Karpas-422 (cell line): ENCODE measurements at regions not wholly inside any gene's neighbourhood (a gene's known extent, or its start where the extent isn't known, plus 50 kb on each side); places are given as distances from the start of the nearest gene placed in this dataset.

ENCODE experiments used
- DNase-seq: peaks from one replicate; pipeline ENCODE4 v3.0.0-alpha.2; 2015
- H2AFZ ChIP-seq: fragments of 200-600 bp; sonication (generic); 2 replicates; pipeline ENCODE4 v1.6.1; 2014; ENCODE audit warnings: antibody characterized with exemption, low read length, mixed read lengths
- H3K27ac ChIP-seq: fragments of 200-600 bp; sonication (generic); 2 replicates; pipeline ENCODE4 v1.5.1; 2014; ENCODE audit warnings: mild to moderate bottlenecking, low read length, moderate library complexity
- H3K27me3 ChIP-seq: fragments of 200-600 bp; sonication (generic); 2 replicates; pipeline ENCODE4 v1.6.1; 2014; ENCODE audit warnings: low read length, mixed read lengths
- H3K36me3 ChIP-seq: fragments of 200-600 bp; sonication (generic); 2 replicates; pipeline ENCODE4 v1.6.1; 2014; ENCODE audit warnings: low read length, mixed read lengths; ENCODE audit not compliant: insufficient read depth
- H3K4me1 ChIP-seq: fragments of 200-600 bp; sonication (generic); 2 replicates; pipeline ENCODE4 v1.6.1; 2014; ENCODE audit warnings: mild to moderate bottlenecking, low read length, mixed read lengths
- H3K4me2 ChIP-seq: fragments of 200-600 bp; sonication (generic); 2 replicates; pipeline ENCODE4 v1.6.1; 2014; ENCODE audit warnings: low read length, low read depth, mild to moderate bottlenecking; ENCODE audit not compliant: poor library complexity, severe bottlenecking
- H3K4me3 ChIP-seq: fragments of 200-600 bp; sonication (generic); 2 replicates; pipeline ENCODE4 v1.5.1; 2014; ENCODE audit warnings: mild to moderate bottlenecking, antibody characterized with exemption, low read length, mixed read lengths
- H3K79me2 ChIP-seq: fragments of 200-600 bp; sonication (generic); 2 replicates; pipeline ENCODE4 v1.6.1; 2014; ENCODE audit warnings: mild to moderate bottlenecking, low read length, mixed read lengths
- H3K9ac ChIP-seq: fragments of 200-600 bp; sonication (generic); 2 replicates; pipeline ENCODE4 v1.6.0; 2014; ENCODE audit warnings: low read length
- H3K9me2 ChIP-seq: fragments of 200-600 bp; sonication (generic), shearing (Covaris generic); replicated peaks from 2 replicates; pipeline ENCODE4 v1.6.0; 2014; ENCODE audit warnings: mild to moderate bottlenecking, low read length, moderate library complexity; ENCODE audit not compliant: insufficient read depth
- H3K9me3 ChIP-seq: fragments of 300-700, 200-600 bp; sonication (generic); 2 replicates; pipeline ENCODE4 v1.6.1; 2014; ENCODE audit warnings: low read length, mixed read lengths
- H4K20me1 ChIP-seq: fragments of 200-600 bp; sonication (generic); 2 replicates; pipeline ENCODE4 v1.6.1; 2014; ENCODE audit warnings: mild to moderate bottlenecking, antibody characterized with exemption, low read length, low read depth; ENCODE audit not compliant: insufficient read depth

DNA sequence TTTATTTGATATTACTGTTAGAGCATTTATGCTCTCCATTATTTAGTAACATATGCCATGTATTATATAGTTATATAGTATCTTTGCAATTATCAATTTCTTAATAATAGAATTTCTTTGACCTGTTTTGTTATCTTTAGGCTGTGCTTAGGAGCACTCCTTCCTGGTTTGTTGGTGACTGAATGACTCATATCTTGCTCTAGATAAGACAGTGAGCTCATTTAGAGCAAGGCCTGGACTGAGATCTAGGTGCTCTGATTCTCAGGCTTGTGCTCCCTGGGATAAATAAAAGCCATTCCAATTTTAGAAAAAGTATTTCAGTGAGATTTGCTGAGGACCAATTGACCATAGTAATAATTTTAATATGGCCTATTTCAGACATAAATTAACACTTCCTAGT lies 951.2 kb downstream of the FLRT2 start:
- Histone ChIP-seq H3K36me3 (no peaks in the 10 kb centered on the region), H3K9ac (no peak overlapping the region), H3K9me2 (no peaks in the 10 kb centered on the region), H3K27ac (no peak overlapping the region), H3K79me2 (no peaks in the 10 kb centered on the region), H3K4me2 (no peak overlapping the region), H2AFZ (no peak overlapping the region), H4K20me1 (no peaks in the 10 kb centered on the region), H3K27me3 (no peaks in the 10 kb centered on the region), H3K4me1 (peaks cover 8% of the 10 kb centered on the region), H3K9me3 (no peaks in the 10 kb centered on the region), H3K4me3 (no peak overlapping the region)
- no peak for DNase-seq

DNA sequence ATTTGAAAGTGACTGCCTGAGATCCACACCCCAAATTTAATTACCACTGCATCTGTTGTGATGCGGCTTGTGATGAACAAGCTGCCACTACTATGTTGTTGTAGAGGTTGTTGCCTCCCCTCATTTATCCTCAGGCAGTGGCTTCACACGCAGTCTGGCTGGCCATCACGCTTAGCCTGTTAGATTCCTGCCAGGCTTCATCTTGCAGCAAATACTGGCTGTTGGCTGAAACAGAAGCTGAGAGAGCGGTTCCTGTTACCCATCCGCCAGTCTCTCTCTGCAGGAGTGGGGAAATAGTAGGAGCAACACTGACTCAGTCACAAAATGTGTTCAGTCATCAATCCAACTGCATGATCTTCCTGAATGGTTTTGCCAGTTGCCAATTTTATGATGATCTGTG lies 934.4 kb downstream of the FLRT2 start:
- Histone ChIP-seq H3K27ac (no peak overlapping the region), H4K20me1 (no peaks in the 10 kb centered on the region), H3K9ac (no peak overlapping the region), H3K27me3 (no peaks in the 10 kb centered on the region; the same call in 1 of the 2 replicates), H3K4me3 (no peak overlapping the region), H3K9me2 (no peaks in the 10 kb centered on the region), H3K4me1 (no peaks in the 10 kb centered on the region), H3K9me3 (no peaks in the 10 kb centered on the region), H3K79me2 (no peaks in the 10 kb centered on the region), H3K36me3 (no peaks in the 10 kb centered on the region), H2AFZ (no peak overlapping the region), H3K4me2 (no peak overlapping the region)
- no peak for DNase-seq

DNA sequence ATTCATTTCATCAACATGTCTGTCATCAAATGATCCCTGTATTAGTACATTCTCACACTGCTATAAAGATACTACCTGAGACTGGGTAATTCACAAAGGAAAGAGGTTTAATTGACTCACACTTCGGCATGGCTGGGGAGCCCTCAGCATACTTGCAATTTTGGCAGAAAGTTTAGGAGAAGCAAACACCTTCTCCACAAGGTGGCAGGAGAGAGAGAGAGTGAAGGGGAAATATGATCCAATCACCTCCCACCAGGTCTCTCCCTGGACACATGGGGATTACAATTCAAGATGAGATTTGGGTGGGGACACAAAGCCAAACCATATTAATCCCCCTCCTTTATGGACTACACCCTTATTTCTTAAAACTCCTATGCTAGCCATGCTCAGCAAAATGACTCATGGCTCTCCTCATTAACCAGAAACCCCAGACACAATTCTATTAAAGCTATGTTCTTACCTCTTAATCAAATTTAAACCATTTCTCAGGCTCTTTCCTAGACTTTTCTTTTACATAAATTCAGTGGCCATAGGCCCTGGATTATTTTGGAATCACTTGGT lies 932.3 kb downstream of the FLRT2 start:
- no peaks in the 10 kb centered on the region for H3K79me2 ChIP-seq
- H3K4me1 ChIP-seq: no peaks in the 10 kb centered on the region
- no peaks in the 10 kb centered on the region for H3K9me3 ChIP-seq
- peak; percentile 87 for DNase-seq
- no peak overlapping the region for H3K27ac ChIP-seq
- no peak overlapping the region for H2AFZ ChIP-seq
- no peak overlapping the region for H3K4me2 ChIP-seq
- H3K9ac ChIP-seq: no peak overlapping the region
- no peak overlapping the region for H3K4me3 ChIP-seq
- H3K9me2 ChIP-seq: no peaks in the 10 kb centered on the region
- no peaks in the 10 kb centered on the region for H4K20me1 ChIP-seq
- H3K27me3 ChIP-seq: no peaks in the 10 kb centered on the region; the same call in 1 of the 2 replicates
- no peaks in the 10 kb centered on the region for H3K36me3 ChIP-seq

DNA sequence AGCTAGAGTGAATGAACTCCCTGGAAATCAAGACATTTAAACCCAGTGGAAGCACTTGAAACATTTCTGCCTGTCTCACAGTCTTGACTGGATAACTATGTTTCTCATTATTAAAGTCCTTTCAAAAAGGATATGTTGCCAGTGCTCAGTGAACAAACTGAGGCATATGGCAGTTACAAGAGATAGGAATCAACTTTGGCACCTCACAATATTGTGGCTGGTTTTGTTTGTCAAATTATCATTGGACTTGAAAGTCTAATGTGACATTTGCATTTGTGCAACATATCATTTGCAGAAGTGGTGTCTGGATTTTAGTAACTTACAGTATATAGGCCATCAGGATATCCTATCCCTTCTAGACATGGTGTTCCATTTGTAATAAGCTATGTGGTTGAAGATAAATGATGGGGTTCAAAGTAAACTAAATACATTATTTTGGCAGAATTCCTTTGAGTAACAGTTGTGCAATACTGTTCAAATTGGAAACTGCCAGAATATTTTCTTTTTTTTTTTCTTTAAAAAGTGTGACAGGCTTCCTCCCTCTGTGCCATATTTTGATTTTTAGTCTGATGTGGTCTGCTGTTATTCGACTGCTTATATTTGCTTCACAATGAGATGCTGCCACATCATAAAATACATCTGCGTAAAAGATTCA lies 927.7 kb downstream of the FLRT2 start:
- Histone ChIP-seq H3K9me2 (no peaks in the 10 kb centered on the region), H3K4me3 (no peak overlapping the region), H2AFZ (no peak overlapping the region), H4K20me1 (no peaks in the 10 kb centered on the region), H3K27ac (no peak overlapping the region), H3K79me2 (no peaks in the 10 kb centered on the region), H3K36me3 (no peaks in the 10 kb centered on the region), H3K9ac (no peak overlapping the region), H3K4me1 (no peaks in the 10 kb centered on the region), H3K4me2 (no peak overlapping the region), H3K27me3 (no peaks in the 10 kb centered on the region), H3K9me3 (no peaks in the 10 kb centered on the region)
- DNase-seq: no peak

DNA sequence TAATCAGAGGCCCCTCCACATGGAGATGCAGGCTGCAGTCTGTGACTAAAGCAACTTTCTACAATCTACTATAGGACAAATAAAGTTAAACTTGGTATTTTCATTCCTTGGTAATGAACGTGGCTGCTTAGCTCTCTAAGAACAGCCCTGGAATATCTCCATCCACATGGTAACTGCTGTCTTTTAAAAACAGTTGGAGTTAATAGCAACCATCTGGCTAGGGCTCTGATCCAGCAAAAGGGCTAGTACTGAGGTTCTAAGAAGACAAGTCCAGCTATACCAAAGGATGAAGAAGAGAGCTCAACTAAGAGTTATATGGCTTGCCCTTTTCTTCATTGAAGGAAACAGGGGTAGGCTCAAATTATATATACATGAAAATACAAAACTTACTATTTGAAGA lies 920.1 kb downstream of the FLRT2 start:
- H3K27ac ChIP-seq: no peak overlapping the region
- no peak overlapping the region for H3K4me2 ChIP-seq
- H3K9me2 ChIP-seq: no peaks in the 10 kb centered on the region
- no peak overlapping the region for H3K9ac ChIP-seq
- H3K4me1 ChIP-seq: no peaks in the 10 kb centered on the region
- no peaks in the 10 kb centered on the region for H3K36me3 ChIP-seq
- H2AFZ ChIP-seq: no peak overlapping the region
- no peaks in the 10 kb centered on the region for H3K9me3 ChIP-seq
- no peak overlapping the region for H3K4me3 ChIP-seq
- H4K20me1 ChIP-seq: no peaks in the 10 kb centered on the region
- no peaks in the 10 kb centered on the region for H3K79me2 ChIP-seq
- DNase-seq: no peak
- H3K27me3 ChIP-seq: no peaks in the 10 kb centered on the region

DNA sequence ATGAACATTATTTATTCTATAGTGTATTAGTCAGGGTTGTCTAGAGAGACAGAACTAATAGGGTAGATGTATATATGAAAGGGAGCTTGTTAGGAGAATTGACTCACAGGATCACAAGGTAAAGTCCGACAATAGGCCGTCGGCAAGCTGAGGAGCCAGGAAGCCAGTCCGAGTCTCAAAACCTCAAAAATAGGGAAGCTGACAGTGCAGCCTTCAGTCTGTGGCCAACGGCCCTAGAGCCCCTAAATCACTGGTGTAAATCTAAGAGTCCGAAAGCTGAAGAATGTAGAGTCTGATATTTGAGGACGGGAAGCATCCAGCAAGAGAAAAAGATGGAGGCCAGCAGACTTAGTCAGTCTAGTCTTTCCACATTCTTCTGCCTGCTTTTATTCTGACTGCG lies 912.2 kb downstream of the FLRT2 start:
- Histone ChIP-seq H3K9ac (no peak overlapping the region), H4K20me1 (no peaks in the 10 kb centered on the region), H3K9me2 (no peaks in the 10 kb centered on the region; the same call in 1 of the 2 replicates), H3K36me3 (no peaks in the 10 kb centered on the region), H3K27me3 (no peaks in the 10 kb centered on the region), H3K79me2 (no peaks in the 10 kb centered on the region), H3K4me3 (no peak overlapping the region), H2AFZ (no peak overlapping the region), H3K27ac (no peak overlapping the region), H3K4me1 (no peaks in the 10 kb centered on the region), H3K4me2 (no peak overlapping the region), H3K9me3 (no peaks in the 10 kb centered on the region)
- DNase-seq: no peak

DNA sequence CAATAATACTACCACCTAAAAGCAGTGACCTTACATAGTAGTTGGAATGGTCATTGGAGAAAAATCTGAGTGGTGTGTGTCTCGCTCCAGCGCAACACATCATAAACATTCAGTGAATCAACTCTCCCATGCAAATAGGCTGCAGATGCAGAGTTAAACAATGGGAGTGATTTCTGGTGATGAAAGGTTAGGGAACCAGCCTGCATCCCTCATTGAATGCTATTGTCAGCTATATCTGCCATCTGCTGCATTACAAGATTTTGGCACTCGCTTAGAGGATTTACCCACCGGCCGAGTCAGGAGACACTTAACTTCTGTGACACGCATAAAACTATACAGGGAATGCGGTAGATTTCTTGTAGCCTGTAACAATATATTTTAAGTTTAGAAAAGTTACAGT lies 900.9 kb downstream of the FLRT2 start:
- no peak overlapping the region for H3K4me3 ChIP-seq
- no peak overlapping the region for H3K27ac ChIP-seq
- no peaks in the 10 kb centered on the region for H3K4me1 ChIP-seq
- H3K9ac ChIP-seq: no peak overlapping the region
- H3K9me3 ChIP-seq: no peaks in the 10 kb centered on the region
- no peak for DNase-seq
- no peaks in the 10 kb centered on the region for H3K9me2 ChIP-seq
- H2AFZ ChIP-seq: no peak overlapping the region
- no peaks in the 10 kb centered on the region for H4K20me1 ChIP-seq
- H3K27me3 ChIP-seq: peaks cover 4% of the 10 kb centered on the region; the same call in 1 of the 2 replicates
- H3K4me2 ChIP-seq: no peak overlapping the region
- no peaks in the 10 kb centered on the region for H3K36me3 ChIP-seq
- H3K79me2 ChIP-seq: no peaks in the 10 kb centered on the region

DNA sequence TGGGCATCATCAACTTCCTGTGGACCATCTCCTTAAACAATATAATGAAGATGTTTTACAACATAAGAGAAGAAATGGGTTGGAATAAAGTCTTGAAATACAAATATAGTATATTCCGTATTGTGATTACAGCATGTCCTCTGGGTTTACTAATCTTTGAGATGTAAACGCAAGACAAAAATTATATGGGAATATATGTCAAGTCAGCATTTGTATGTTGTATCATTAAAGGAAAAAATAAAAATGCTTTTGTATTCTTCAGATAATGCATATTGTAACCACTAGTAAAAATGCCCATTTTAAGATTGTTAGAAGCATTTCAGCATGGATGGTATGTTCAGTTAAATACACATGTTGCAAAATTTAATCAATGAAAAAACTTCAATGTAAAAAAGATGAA lies 893.3 kb downstream of the FLRT2 start:
- Histone ChIP-seq H3K4me3 (no peak overlapping the region), H4K20me1 (no peaks in the 10 kb centered on the region), H3K4me2 (no peak overlapping the region), H3K4me1 (no peaks in the 10 kb centered on the region), H3K9me2 (no peaks in the 10 kb centered on the region), H3K9me3 (no peaks in the 10 kb centered on the region), H2AFZ (no peak overlapping the region), H3K27ac (no peak overlapping the region), H3K36me3 (no peaks in the 10 kb centered on the region), H3K9ac (no peak overlapping the region), H3K79me2 (no peaks in the 10 kb centered on the region), H3K27me3 (no peaks in the 10 kb centered on the region)
- DNase-seq: no peak
